Peyer's patch (tissue), 4 donors: ENCODE measurements at regions not wholly inside any gene's neighbourhood (a gene's known extent, or its start where the extent isn't known, plus 50 kb on each side); places are given as distances from the start of the nearest gene placed in this dataset.

Experiments used
- CTCF ChIP-seq, 6 experiments: fragments of 450-650 bp in 4 of 6; fragments of 200-600 bp in 2 of 6; sonication (generic) in 1 of 6; IDR thresholded peaks; one replicate each; pipeline ENCODE4 v1.5.1; 2017 to 2019; ENCODE audit warnings: antibody characterized with exemption in 6 of 6, mild to moderate bottlenecking in 3 of 6, moderate library complexity in 1 of 6
- POLR2A ChIP-seq, 2 donors: fragments of 450-650 bp; IDR thresholded peaks; one replicate each; pipeline ENCODE4 v1.5.1; 2017; ENCODE audit warnings: antibody characterized with exemption in 2 of 2, mild to moderate bottlenecking in 2 of 2, moderate library complexity in 2 of 2

DNA sequence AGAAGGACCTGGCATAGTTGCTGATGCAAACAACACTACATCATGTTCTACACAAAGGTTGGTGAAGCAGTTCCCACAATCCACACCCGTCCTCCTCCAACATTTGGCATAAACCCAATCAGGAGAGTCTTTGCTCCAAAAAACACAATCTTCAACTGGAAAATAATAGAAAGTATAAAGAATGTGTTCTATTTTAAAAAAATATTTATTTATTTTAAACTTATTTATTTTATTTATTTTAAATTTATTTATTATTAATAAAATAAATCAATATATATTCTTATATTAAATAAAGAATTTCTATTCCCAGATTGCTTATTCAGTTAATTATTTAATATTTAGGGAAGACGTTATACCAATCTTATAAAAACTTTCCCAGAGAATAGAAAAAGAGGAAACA, 1753.7 kb upstream of the AGA start:
- TF ChIP-seq POLR2A (IDR thresholded peaks at IDR 0.05) = no peak
- no peak for TF ChIP-seq CTCF (IDR thresholded peaks at IDR 0.05)
